ENCODE measurements at regions not wholly inside any gene's neighbourhood (a gene's known extent, or its start where the extent isn't known, plus 50 kb on each side); places are given as distances from the start of the nearest gene placed in this dataset.
"Not testable (repeated sequence)": the region's sequence is repeated elsewhere in the genome, so short reads cannot be mapped to it uniquely, and the experiment has no call there.

- no peaks in the 10 kb centered on the region for H3K36me3 ChIP-seq (ENCODE audit: control insufficient read depth in 3 of 3, insufficient read depth in 2 of 3, low read depth in 1 of 3, low read length in 3 of 3)
- no peak overlapping the region for H3K27ac ChIP-seq (ENCODE audit: low read depth in 1 of 3, low read length in 2 of 3)
- no peaks in the 10 kb centered on the region for H3K9me3 ChIP-seq (ENCODE audit: control insufficient read depth in 2 of 2, insufficient read depth in 1 of 2, low read depth in 1 of 2, low read length in 1 of 2)
- no peaks in the 10 kb centered on the region for H3K27me3 ChIP-seq (ENCODE audit: control insufficient read depth in 3 of 3, insufficient read depth in 3 of 3, low read length in 3 of 3)
- DNase-seq = no peak
- no peaks in the 10 kb centered on the region for H3K4me1 ChIP-seq (ENCODE audit: control insufficient read depth in 3 of 3, insufficient read depth in 2 of 3, low read depth in 1 of 3, low read length in 2 of 3)
- FAIRE-seq = no peak
- WGBS, 3 donors = 79 to 88% (median 84%) methylated on average over 6 of the region's 6 CpGs
- H3K4me3 ChIP-seq (ENCODE audit: low read depth in 1 of 3, low read length in 3 of 3) = no peak overlapping the region
Observed at GRCh38 chr10:120039826-120040225, 147.3 kb downstream of the SEC23IP start.

GRCh38 chr10:120041807-120042559 lies 149.5 kb downstream of the SEC23IP start:
- Histone ChIP-seq H3K27me3 (ENCODE audit: control insufficient read depth in 3 of 3, insufficient read depth in 3 of 3, low read length in 3 of 3) (no peaks in the 10 kb centered on the region), H3K27ac (ENCODE audit: low read depth in 1 of 3, low read length in 2 of 3) (no peak overlapping the region), H3K4me1 (ENCODE audit: control insufficient read depth in 3 of 3, insufficient read depth in 2 of 3, low read depth in 1 of 3, low read length in 2 of 3) (no peaks in the 10 kb centered on the region), H3K4me3 (ENCODE audit: low read depth in 1 of 3, low read length in 3 of 3) (no peak overlapping the region), H3K36me3 (ENCODE audit: control insufficient read depth in 3 of 3, insufficient read depth in 2 of 3, low read depth in 1 of 3, low read length in 3 of 3) (no peaks in the 10 kb centered on the region), H3K9me3 (ENCODE audit: control insufficient read depth in 2 of 2, insufficient read depth in 1 of 2, low read depth in 1 of 2, low read length in 1 of 2) (no peaks in the 10 kb centered on the region)
- WGBS, 3 donors = 71 to 74% (median 72%) methylated on average over 12 of the region's 12 CpGs
- DNase-seq = no peak
- FAIRE-seq = no peak

- Histone ChIP-seq H3K4me3 (ENCODE audit: low read depth in 1 of 3, low read length in 3 of 3) (no peak overlapping the region), H3K9me3 (ENCODE audit: control insufficient read depth in 2 of 2, insufficient read depth in 1 of 2, low read depth in 1 of 2, low read length in 1 of 2) (no peaks in the 10 kb centered on the region), H3K27ac (ENCODE audit: low read depth in 1 of 3, low read length in 2 of 3) (no peak overlapping the region), H3K36me3 (ENCODE audit: control insufficient read depth in 3 of 3, insufficient read depth in 2 of 3, low read depth in 1 of 3, low read length in 3 of 3) (no peaks in the 10 kb centered on the region), H3K27me3 (ENCODE audit: control insufficient read depth in 3 of 3, insufficient read depth in 3 of 3, low read length in 3 of 3) (no peaks in the 10 kb centered on the region), H3K4me1 (ENCODE audit: control insufficient read depth in 3 of 3, insufficient read depth in 2 of 3, low read depth in 1 of 3, low read length in 2 of 3) (no peaks in the 10 kb centered on the region)
- DNase-seq (no peak), FAIRE-seq (no peak)
Observed at GRCh38 chr10:120042705-120043104, 150.2 kb downstream of the SEC23IP start.

GRCh38 chr10:120047373-120047772 lies 154.8 kb downstream of the SEC23IP start:
- FAIRE-seq, DNase-seq: not testable (repeated sequence)

GRCh38 chr10:120047926-120048325 lies 155.4 kb downstream of the SEC23IP start:
- Histone ChIP-seq H3K4me3 (ENCODE audit: low read depth in 1 of 3, low read length in 3 of 3) (no peak overlapping the region), H3K36me3 (ENCODE audit: control insufficient read depth in 3 of 3, insufficient read depth in 2 of 3, low read depth in 1 of 3, low read length in 3 of 3) (no peaks in the 10 kb centered on the region), H3K9me3 (ENCODE audit: control insufficient read depth in 2 of 2, insufficient read depth in 1 of 2, low read depth in 1 of 2, low read length in 1 of 2) (no peaks in the 10 kb centered on the region), H3K27me3 (ENCODE audit: control insufficient read depth in 3 of 3, insufficient read depth in 3 of 3, low read length in 3 of 3) (no peaks in the 10 kb centered on the region), H3K27ac (ENCODE audit: low read depth in 1 of 3, low read length in 2 of 3) (no peak overlapping the region), H3K4me1 (ENCODE audit: control insufficient read depth in 3 of 3, insufficient read depth in 2 of 3, low read depth in 1 of 3, low read length in 2 of 3) (no peaks in the 10 kb centered on the region)
- FAIRE-seq (no peak), DNase-seq (no peak)

More at GRCh38 chr10:120047373-120047772, 154.8 kb downstream of the SEC23IP start:
- not testable (repeated sequence) for H3K36me3 ChIP-seq (ENCODE audit: control insufficient read depth in 3 of 3, insufficient read depth in 2 of 3, low read depth in 1 of 3, low read length in 3 of 3); H3K27ac ChIP-seq (ENCODE audit: low read depth in 1 of 3, low read length in 2 of 3); H3K9me3 ChIP-seq (ENCODE audit: control insufficient read depth in 2 of 2, insufficient read depth in 1 of 2, low read depth in 1 of 2, low read length in 1 of 2); H3K4me1 ChIP-seq (ENCODE audit: control insufficient read depth in 3 of 3, insufficient read depth in 2 of 3, low read depth in 1 of 3, low read length in 2 of 3); H3K4me3 ChIP-seq (ENCODE audit: low read depth in 1 of 3, low read length in 3 of 3); H3K27me3 ChIP-seq (ENCODE audit: control insufficient read depth in 3 of 3, insufficient read depth in 3 of 3, low read length in 3 of 3)
- WGBS, 3 donors = 84 to 93% (median 91%) methylated on average over 7 of the region's 7 CpGs

- FAIRE-seq (no peak), DNase-seq (no peak)
- no peaks in the 10 kb centered on the region for H3K4me1 ChIP-seq (ENCODE audit: control insufficient read depth in 3 of 3, insufficient read depth in 2 of 3, low read depth in 1 of 3, low read length in 2 of 3)
- H3K27ac ChIP-seq (ENCODE audit: low read depth in 1 of 3, low read length in 2 of 3) = no peak overlapping the region
- 55 to 74% (median 68%) methylated on average over 1 of the region's 1 CpG for WGBS, 3 donors
- no peaks in the 10 kb centered on the region for H3K27me3 ChIP-seq (ENCODE audit: control insufficient read depth in 3 of 3, insufficient read depth in 3 of 3, low read length in 3 of 3)
- H3K9me3 ChIP-seq (ENCODE audit: control insufficient read depth in 2 of 2, insufficient read depth in 1 of 2, low read depth in 1 of 2, low read length in 1 of 2) = no peaks in the 10 kb centered on the region
- H3K36me3 ChIP-seq (ENCODE audit: control insufficient read depth in 3 of 3, insufficient read depth in 2 of 3, low read depth in 1 of 3, low read length in 3 of 3) = no peaks in the 10 kb centered on the region
- H3K4me3 ChIP-seq (ENCODE audit: low read depth in 1 of 3, low read length in 3 of 3) = no peak overlapping the region
Observed at GRCh38 chr10:120048391-120048790, 155.9 kb downstream of the SEC23IP start.

GRCh38 chr10:120051671-120052070 lies 159.1 kb downstream of the SEC23IP start:
- Histone ChIP-seq H3K4me3 (ENCODE audit: low read depth in 1 of 3, low read length in 3 of 3) (no peak overlapping the region), H3K27me3 (ENCODE audit: control insufficient read depth in 3 of 3, insufficient read depth in 3 of 3, low read length in 3 of 3) (no peaks in the 10 kb centered on the region), H3K36me3 (ENCODE audit: control insufficient read depth in 3 of 3, insufficient read depth in 2 of 3, low read depth in 1 of 3, low read length in 3 of 3) (no peaks in the 10 kb centered on the region), H3K4me1 (ENCODE audit: control insufficient read depth in 3 of 3, insufficient read depth in 2 of 3, low read depth in 1 of 3, low read length in 2 of 3) (no peaks in the 10 kb centered on the region), H3K27ac (ENCODE audit: low read depth in 1 of 3, low read length in 2 of 3) (no peak overlapping the region), H3K9me3 (ENCODE audit: control insufficient read depth in 2 of 2, insufficient read depth in 1 of 2, low read depth in 1 of 2, low read length in 1 of 2) (no peaks in the 10 kb centered on the region)
- FAIRE-seq = no peak
- DNase-seq = no peak
- WGBS, 3 donors = 69 to 86% (median 70%) methylated on average over 6 of the region's 6 CpGs

GRCh38 chr10:120052964-120053702 lies 160.6 kb downstream of the SEC23IP start:
- peak overlapping the region in 1 of 3 donors; percentile 14 for H3K27ac ChIP-seq (ENCODE audit: low read depth in 1 of 3, low read length in 2 of 3)
- no peaks in the 10 kb centered on the region for H3K9me3 ChIP-seq (ENCODE audit: control insufficient read depth in 2 of 2, insufficient read depth in 1 of 2, low read depth in 1 of 2, low read length in 1 of 2)
- H3K4me3 ChIP-seq (ENCODE audit: low read depth in 1 of 3, low read length in 3 of 3) = no peak overlapping the region
- no peaks in the 10 kb centered on the region for H3K27me3 ChIP-seq (ENCODE audit: control insufficient read depth in 3 of 3, insufficient read depth in 3 of 3, low read length in 3 of 3)
- peak; percentile 52 to 72 for DNase-seq
- FAIRE-seq = no peak
- H3K36me3 ChIP-seq (ENCODE audit: control insufficient read depth in 3 of 3, insufficient read depth in 2 of 3, low read depth in 1 of 3, low read length in 3 of 3) = no peaks in the 10 kb centered on the region
- WGBS, 3 donors = 4 to 35% (median 27%) methylated on average over 1 of the region's 1 CpG
- H3K4me1 ChIP-seq (ENCODE audit: control insufficient read depth in 3 of 3, insufficient read depth in 2 of 3, low read depth in 1 of 3, low read length in 2 of 3) = no peaks in the 10 kb centered on the region
